Glutamatergic neuron (in vitro differentiated cells): ENCODE measurements at regions not wholly inside any gene's neighbourhood (a gene's known extent, or its start where the extent isn't known, plus 50 kb on each side); places are given as distances from the start of the nearest gene placed in this dataset.

ENCODE experiments used
- DNase-seq: peaks from one replicate; pipeline ENCODE4 v3.0.0; 2022
- H3K27ac Mint-ChIP-seq: one replicate; pipeline ENCODE4 v1.8.0; 2020; ENCODE audit warnings: mild to moderate bottlenecking, mixed read lengths, inconsistent platforms; ENCODE audit not compliant: unreplicated experiment
- H3K27me3 Mint-ChIP-seq: one replicate; pipeline ENCODE4 v1.8.0; 2020; ENCODE audit warnings: mild to moderate bottlenecking, moderate library complexity, mixed read lengths, inconsistent platforms; ENCODE audit not compliant: unreplicated experiment
- H3K36me3 Mint-ChIP-seq: one replicate; pipeline ENCODE4 v1.8.0; 2020; ENCODE audit warnings: mild to moderate bottlenecking, mixed read lengths, inconsistent platforms; ENCODE audit not compliant: unreplicated experiment
- H3K4me1 Mint-ChIP-seq: one replicate; pipeline ENCODE4 v1.8.0; 2020; ENCODE audit warnings: mild to moderate bottlenecking, low read depth, mixed read lengths, inconsistent platforms; ENCODE audit not compliant: unreplicated experiment
- H3K4me3 Mint-ChIP-seq: one replicate; pipeline ENCODE4 v1.8.0; 2020; ENCODE audit warnings: mild to moderate bottlenecking, mixed read lengths, inconsistent platforms; ENCODE audit not compliant: unreplicated experiment
- H3K9me3 Mint-ChIP-seq: one replicate; pipeline ENCODE4 v1.8.0; 2020; ENCODE audit warnings: mild to moderate bottlenecking, moderate library complexity, mixed read lengths, inconsistent platforms; ENCODE audit not compliant: unreplicated experiment
- TF ChIP-seq, protein P1 (sequence below): fragments of 200-600 bp; sonication (generic); IDR thresholded peaks from one replicate; pipeline ENCODE4 v1.5.0; 2021; ENCODE audit not compliant: partially characterized antibody, unreplicated experiment

DNA sequence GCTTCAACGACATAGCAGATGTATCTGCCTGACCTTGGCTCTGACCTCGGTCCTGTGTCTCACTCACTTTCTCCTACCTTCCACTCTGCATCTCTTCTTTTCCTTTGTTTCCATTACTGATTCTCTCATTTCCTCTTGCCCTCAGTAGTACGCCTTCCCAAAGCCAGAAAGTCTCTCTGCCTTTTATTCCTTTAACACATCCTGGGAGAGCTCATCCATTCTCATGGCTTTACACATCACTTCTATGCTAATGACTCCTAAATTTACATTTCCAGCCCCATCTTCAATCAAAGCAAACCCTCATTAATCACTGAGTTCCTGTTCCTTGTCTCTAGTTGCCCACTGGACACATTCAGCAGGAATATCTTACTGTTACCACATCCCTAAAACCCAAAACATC is 938.6 kb downstream of the NTRK3 start:
- Mint-ChIP-seq H3K36me3 (no peaks in the 10 kb centered on the region), H3K27ac (no peak overlapping the region), H3K4me1 (no peaks in the 10 kb centered on the region), H3K9me3 (peaks cover 1% of the 10 kb centered on the region), H3K27me3 (no peaks in the 10 kb centered on the region), H3K4me3 (no peak overlapping the region)
- TF ChIP-seq, protein P1, sequence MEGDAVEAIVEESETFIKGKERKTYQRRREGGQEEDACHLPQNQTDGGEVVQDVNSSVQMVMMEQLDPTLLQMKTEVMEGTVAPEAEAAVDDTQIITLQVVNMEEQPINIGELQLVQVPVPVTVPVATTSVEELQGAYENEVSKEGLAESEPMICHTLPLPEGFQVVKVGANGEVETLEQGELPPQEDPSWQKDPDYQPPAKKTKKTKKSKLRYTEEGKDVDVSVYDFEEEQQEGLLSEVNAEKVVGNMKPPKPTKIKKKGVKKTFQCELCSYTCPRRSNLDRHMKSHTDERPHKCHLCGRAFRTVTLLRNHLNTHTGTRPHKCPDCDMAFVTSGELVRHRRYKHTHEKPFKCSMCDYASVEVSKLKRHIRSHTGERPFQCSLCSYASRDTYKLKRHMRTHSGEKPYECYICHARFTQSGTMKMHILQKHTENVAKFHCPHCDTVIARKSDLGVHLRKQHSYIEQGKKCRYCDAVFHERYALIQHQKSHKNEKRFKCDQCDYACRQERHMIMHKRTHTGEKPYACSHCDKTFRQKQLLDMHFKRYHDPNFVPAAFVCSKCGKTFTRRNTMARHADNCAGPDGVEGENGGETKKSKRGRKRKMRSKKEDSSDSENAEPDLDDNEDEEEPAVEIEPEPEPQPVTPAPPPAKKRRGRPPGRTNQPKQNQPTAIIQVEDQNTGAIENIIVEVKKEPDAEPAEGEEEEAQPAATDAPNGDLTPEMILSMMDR = no peak
- DNase-seq = no peak

DNA sequence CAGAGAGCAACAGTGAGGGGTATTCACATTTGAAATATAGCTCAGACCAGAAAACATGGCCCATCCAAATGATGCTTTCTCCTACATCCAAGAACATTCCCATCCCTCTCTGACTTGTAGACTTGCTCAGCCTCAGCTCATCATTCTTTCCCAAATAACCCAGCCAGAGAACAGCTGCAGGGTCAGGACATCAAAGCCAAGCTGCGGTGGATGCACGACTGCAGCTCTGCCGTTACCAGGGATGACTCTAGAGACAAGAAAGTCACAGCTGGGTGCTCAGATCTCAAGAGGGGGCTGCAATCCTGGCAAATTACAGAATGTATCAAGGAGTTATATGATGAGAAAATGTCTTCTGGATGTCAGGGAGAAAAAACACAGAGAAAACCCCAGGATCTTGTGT is 944.3 kb downstream of the NTRK3 start:
- H3K36me3 Mint-ChIP-seq = no peaks in the 10 kb centered on the region
- no peaks in the 10 kb centered on the region for H3K27me3 Mint-ChIP-seq
- no peaks in the 10 kb centered on the region for H3K4me1 Mint-ChIP-seq
- H3K4me3 Mint-ChIP-seq = no peak overlapping the region
- TF ChIP-seq, protein P1 = no peak
- H3K27ac Mint-ChIP-seq = no peak overlapping the region
- H3K9me3 Mint-ChIP-seq = peaks cover 1% of the 10 kb centered on the region
- no peak for DNase-seq

DNA sequence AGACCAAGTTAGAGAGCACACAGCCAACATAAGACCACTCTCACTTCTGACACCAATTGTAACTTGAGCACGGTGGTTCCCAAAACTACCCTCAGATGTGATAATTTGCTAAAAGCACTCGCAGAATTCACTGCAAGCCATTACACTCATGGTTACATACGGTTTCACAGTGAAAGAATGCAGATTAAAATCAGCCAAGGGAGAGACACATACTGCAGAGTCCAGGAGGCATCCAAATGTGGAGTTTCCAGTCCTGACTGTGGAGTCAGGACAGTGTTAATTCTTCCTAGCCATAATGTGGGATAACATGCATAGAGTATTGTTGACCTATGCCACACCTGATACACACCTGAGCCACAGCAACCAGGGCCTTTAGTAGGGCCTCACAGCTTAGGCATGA is 956.4 kb downstream of the NTRK3 start:
- Mint-ChIP-seq H3K27ac (no peak overlapping the region), H3K4me1 (no peaks in the 10 kb centered on the region), H3K36me3 (no peaks in the 10 kb centered on the region), H3K9me3 (no peaks in the 10 kb centered on the region), H3K27me3 (no peaks in the 10 kb centered on the region), H3K4me3 (no peak overlapping the region)
- no peak for DNase-seq
- TF ChIP-seq, protein P1 = no peak

DNA sequence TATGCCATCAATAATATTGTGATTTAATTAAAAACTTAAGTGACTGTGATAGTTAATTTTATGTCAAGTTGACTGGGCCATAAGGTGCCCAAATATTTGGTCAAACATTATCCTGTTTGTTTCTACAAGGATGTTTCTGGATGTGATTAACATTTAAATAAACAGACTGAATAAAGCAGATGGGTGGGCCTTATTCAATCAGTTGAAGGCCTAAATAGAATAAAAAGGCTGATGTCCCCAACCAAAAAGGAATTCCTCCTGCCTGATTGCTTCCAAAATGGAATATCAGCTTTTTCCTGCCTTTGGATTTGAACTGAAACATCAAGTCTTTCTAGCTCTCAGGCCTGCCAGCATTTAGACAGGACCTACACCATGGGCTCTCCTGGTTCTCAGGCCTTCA is 961.7 kb downstream of the NTRK3 start:
- no peaks in the 10 kb centered on the region for H3K9me3 Mint-ChIP-seq
- no peak overlapping the region for H3K4me3 Mint-ChIP-seq
- peaks cover 1% of the 10 kb centered on the region for H3K27me3 Mint-ChIP-seq
- DNase-seq = no peak
- no peaks in the 10 kb centered on the region for H3K4me1 Mint-ChIP-seq
- TF ChIP-seq, protein P1 = no peak
- no peak overlapping the region for H3K27ac Mint-ChIP-seq
- no peaks in the 10 kb centered on the region for H3K36me3 Mint-ChIP-seq

DNA sequence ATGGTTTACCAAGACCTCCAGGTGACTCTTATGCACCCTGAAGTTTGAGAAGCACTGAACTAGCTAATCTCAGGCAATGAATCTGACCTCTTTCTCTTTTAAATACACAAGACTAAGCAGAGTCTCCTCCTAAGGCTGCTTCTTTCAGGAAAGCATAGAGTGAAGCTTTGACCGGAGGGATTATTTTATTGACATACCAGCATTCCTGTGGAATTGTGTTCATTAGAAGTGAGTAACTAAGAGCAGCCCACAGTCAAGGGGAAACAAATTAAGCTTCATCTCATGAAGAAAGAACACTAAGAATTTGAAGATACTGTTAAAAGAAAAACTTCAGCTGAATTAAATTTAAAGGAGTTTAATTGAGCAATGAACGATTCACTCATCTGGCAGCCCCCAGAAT is 963.5 kb downstream of the NTRK3 start:
- Mint-ChIP-seq H3K4me3 (no peak overlapping the region), H3K27ac (no peak overlapping the region), H3K4me1 (no peaks in the 10 kb centered on the region), H3K36me3 (no peaks in the 10 kb centered on the region), H3K9me3 (no peaks in the 10 kb centered on the region), H3K27me3 (peaks cover 1% of the 10 kb centered on the region)
- no peak for DNase-seq
- TF ChIP-seq, protein P1 = no peak
